Fibroblast of lung (primary cell): ENCODE measurements at regions not wholly inside any gene's neighbourhood (a gene's known extent, or its start where the extent isn't known, plus 50 kb on each side); places are given as distances from the start of the nearest gene placed in this dataset.

Experiments used
- DNase-seq, 2 donors: peaks; one replicate each; pipeline versions ENCODE4 v3.0.0 to v3.0.0-alpha.2; 2010; ENCODE audit warnings: low read depth in 2 of 2
- H2AFZ ChIP-seq: 2 replicates; pipeline ENCODE4 v1.5.1; 2012; ENCODE audit warnings: low read length, control low read depth, inconsistent platforms
- H3K27ac ChIP-seq: 2 replicates; pipeline ENCODE4 v1.5.1; 2011; ENCODE audit warnings: low read length, control low read depth; ENCODE audit not compliant: insufficient read depth
- H3K27me3 ChIP-seq: 2 replicates; pipeline ENCODE4 v1.5.1; 2011; ENCODE audit warnings: mild to moderate bottlenecking, low read length; ENCODE audit not compliant: control insufficient read depth, insufficient read depth
- H3K36me3 ChIP-seq: 2 replicates; pipeline ENCODE4 v1.5.1; 2011; ENCODE audit warnings: low read length; ENCODE audit not compliant: control insufficient read depth, insufficient read depth
- H3K4me1 ChIP-seq: 2 replicates; pipeline ENCODE4 v1.5.1; 2011; ENCODE audit warnings: low read length; ENCODE audit not compliant: control insufficient read depth, insufficient read depth; ENCODE audit errors: extremely low read depth
- H3K4me2 ChIP-seq: 2 replicates; pipeline ENCODE4 v1.5.1; 2011; ENCODE audit warnings: low read length, control low read depth; ENCODE audit not compliant: insufficient read depth; ENCODE audit errors: extremely low read depth
- H3K4me3 ChIP-seq, 4 experiments: fragments of 200-600 bp in 1 of 4; sonication (generic) in 1 of 4; replicated peaks in 1 of 4; 2 replicates each; pipeline ENCODE4 v1.5.1; 2011 to 2016; ENCODE audit warnings: low read length in 4 of 4, low read depth in 3 of 4, mild to moderate bottlenecking in 3 of 4, control low read depth in 2 of 4, inconsistent platforms in 1 of 4, mixed read lengths in 1 of 4; ENCODE audit not compliant: insufficient read depth in 1 of 4; ENCODE audit errors: control extremely low read depth in 1 of 4
- H3K79me2 ChIP-seq: 2 replicates; pipeline ENCODE4 v1.5.1; 2012; ENCODE audit warnings: mild to moderate bottlenecking, low read length, inconsistent platforms; ENCODE audit not compliant: control insufficient read depth, insufficient read depth
- H3K9ac ChIP-seq: 2 replicates; pipeline ENCODE4 v1.5.1; 2011; ENCODE audit warnings: mild to moderate bottlenecking, low read length, control low read depth; ENCODE audit not compliant: insufficient read depth
- H3K9me3 ChIP-seq: 2 replicates; pipeline ENCODE4 v1.5.1; 2012; ENCODE audit warnings: low read depth, low read length; ENCODE audit not compliant: control insufficient read depth, insufficient read depth
- H4K20me1 ChIP-seq: 2 replicates; pipeline ENCODE4 v1.5.1; 2011; ENCODE audit warnings: low read length; ENCODE audit not compliant: control insufficient read depth, insufficient read depth; ENCODE audit errors: extremely low read depth
- EZH2 ChIP-seq: IDR thresholded peaks from 2 replicates; pipeline ENCODE4 v1.5.1; 2012; ENCODE audit warnings: low read length, control low read depth, mild to moderate bottlenecking; ENCODE audit errors: missing control alignments
- TF ChIP-seq, protein P1 (sequence below), 2 donors: IDR thresholded peaks in 1 of 2; conservative IDR thresholded peaks in 1 of 2; 1 replicate in 1 of 2; 2 replicates in 1 of 2; pipeline ENCODE4 v1.5.1; 2011 to 2012; ENCODE audit warnings: low read length in 2 of 2, control low read depth in 1 of 2, inconsistent platforms in 1 of 2, low read depth in 1 of 2, mild to moderate bottlenecking in 1 of 2

DNA sequence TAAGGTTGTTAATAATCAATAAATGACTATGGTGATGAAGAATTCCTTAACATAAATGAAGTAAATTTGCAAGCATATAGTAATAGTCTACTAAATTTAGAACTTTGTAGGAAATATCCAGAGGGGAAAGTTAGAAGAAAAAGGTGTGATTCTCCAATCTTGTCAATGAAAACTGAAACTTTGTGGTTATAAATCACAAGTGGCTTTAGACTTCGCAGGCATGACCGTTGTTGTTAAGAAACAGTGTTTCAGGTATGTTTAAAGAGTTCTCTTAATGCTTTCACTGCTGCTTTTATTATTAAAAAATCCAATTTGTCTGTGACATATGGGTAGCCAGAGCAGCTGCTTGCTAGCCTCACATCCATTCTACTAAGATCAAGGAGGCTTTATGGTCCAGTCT lies 475.6 kb upstream of the ADGRB3 start:
- Histone ChIP-seq H3K79me2 (no peaks in the 10 kb centered on the region), H2AFZ (no peak overlapping the region), H3K9me3 (no peaks in the 10 kb centered on the region), H3K27ac (no peak overlapping the region), H3K4me3 (no peak overlapping the region), H3K9ac (no peak overlapping the region), H3K36me3 (no peaks in the 10 kb centered on the region), H4K20me1 (no peaks in the 10 kb centered on the region), H3K4me2 (no peak overlapping the region), H3K27me3 (no peaks in the 10 kb centered on the region), H3K4me1 (no peaks in the 10 kb centered on the region)
- no peak for DNase-seq
- no peak for TF ChIP-seq EZH2
- TF ChIP-seq, protein P1, sequence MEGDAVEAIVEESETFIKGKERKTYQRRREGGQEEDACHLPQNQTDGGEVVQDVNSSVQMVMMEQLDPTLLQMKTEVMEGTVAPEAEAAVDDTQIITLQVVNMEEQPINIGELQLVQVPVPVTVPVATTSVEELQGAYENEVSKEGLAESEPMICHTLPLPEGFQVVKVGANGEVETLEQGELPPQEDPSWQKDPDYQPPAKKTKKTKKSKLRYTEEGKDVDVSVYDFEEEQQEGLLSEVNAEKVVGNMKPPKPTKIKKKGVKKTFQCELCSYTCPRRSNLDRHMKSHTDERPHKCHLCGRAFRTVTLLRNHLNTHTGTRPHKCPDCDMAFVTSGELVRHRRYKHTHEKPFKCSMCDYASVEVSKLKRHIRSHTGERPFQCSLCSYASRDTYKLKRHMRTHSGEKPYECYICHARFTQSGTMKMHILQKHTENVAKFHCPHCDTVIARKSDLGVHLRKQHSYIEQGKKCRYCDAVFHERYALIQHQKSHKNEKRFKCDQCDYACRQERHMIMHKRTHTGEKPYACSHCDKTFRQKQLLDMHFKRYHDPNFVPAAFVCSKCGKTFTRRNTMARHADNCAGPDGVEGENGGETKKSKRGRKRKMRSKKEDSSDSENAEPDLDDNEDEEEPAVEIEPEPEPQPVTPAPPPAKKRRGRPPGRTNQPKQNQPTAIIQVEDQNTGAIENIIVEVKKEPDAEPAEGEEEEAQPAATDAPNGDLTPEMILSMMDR (conservative IDR thresholded peaks at IDR 0.05 in 1 of 2, IDR thresholded peaks at IDR 0.05 in 1 of 2; ENCODE audit: low read depth in 1 of 2, low read length in 2 of 2), result no peak

GRCh38 chr6:68158256-68158655 lies 476.8 kb upstream of the ADGRB3 start:
- Histone ChIP-seq H3K27ac (no peak overlapping the region), H3K36me3 (no peaks in the 10 kb centered on the region), H3K4me1 (no peaks in the 10 kb centered on the region), H3K27me3 (no peaks in the 10 kb centered on the region), H3K4me3 (no peak overlapping the region), H3K9ac (no peak overlapping the region), H3K79me2 (no peaks in the 10 kb centered on the region), H4K20me1 (no peaks in the 10 kb centered on the region), H2AFZ (no peak overlapping the region), H3K9me3 (no peaks in the 10 kb centered on the region), H3K4me2 (no peak overlapping the region)
- no peak for TF ChIP-seq EZH2
- TF ChIP-seq, protein P1 (conservative IDR thresholded peaks at IDR 0.05 in 1 of 2, IDR thresholded peaks at IDR 0.05 in 1 of 2; ENCODE audit: low read depth in 1 of 2, low read length in 2 of 2), result no peak
- DNase-seq, result no peak

DNA sequence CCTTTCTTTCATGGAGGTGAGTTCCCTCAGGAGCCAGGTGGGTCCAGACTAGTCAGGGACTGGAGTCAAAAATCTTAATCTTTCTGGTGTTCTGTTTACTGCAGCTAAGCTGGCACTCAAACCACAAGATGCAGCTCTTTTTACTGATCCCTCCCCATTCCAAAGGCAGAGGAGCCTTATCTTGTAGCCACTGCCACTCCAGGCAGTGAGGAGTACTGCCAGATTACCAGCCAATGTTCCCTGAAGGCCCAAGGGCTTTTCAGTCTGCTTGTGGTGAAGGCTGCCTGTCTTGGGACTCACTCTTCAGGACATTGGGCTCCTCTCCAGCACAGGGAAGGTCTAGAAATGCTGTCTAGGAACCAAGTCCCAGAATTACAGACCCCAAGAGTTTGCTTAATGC lies 490.4 kb upstream of the ADGRB3 start:
- TF ChIP-seq, protein P1 (conservative IDR thresholded peaks at IDR 0.05 in 1 of 2, IDR thresholded peaks at IDR 0.05 in 1 of 2; ENCODE audit: low read depth in 1 of 2, low read length in 2 of 2), result no peak
- no peak for TF ChIP-seq EZH2
- DNase-seq, result no peak
- H3K9ac ChIP-seq, result no peak overlapping the region

More for the DNA sequence above, 490.4 kb upstream of the ADGRB3 start:
- Histone ChIP-seq H3K4me1 (no peaks in the 10 kb centered on the region), H2AFZ (no peak overlapping the region), H3K79me2 (no peaks in the 10 kb centered on the region), H3K36me3 (no peaks in the 10 kb centered on the region), H4K20me1 (no peaks in the 10 kb centered on the region), H3K27ac (no peak overlapping the region), H3K9me3 (no peaks in the 10 kb centered on the region), H3K4me3 (no peak overlapping the region), H3K27me3 (no peaks in the 10 kb centered on the region), H3K4me2 (no peak overlapping the region)
